OCI-LY7 (cell line): ENCODE measurements at regions not wholly inside any gene's neighbourhood (a gene's known extent, or its start where the extent isn't known, plus 50 kb on each side); places are given as distances from the start of the nearest gene placed in this dataset.

Experiments used
- BruUV-seq: library from RNA; stranded (reverse); fragments of 400-500 nt; replicated peaks from 2 replicates; lab custom pipeline; 2021; lab: Mats Ljungman, UMichigan
- CTCF ChIA-PET: fragments of 300-600 bp; sonication (Branson Sonifier 250); formaldehyde crosslinking; loops from one replicate; lab custom pipeline; 2022; ENCODE audit warnings: antibody characterized with exemption; ENCODE audit not compliant: unreplicated experiment; lab: Charles Lee
- POLR2A ChIA-PET: fragments of 300-600 bp; sonication (Branson Sonifier 250); formaldehyde crosslinking; loops from one replicate; lab custom pipeline; 2022; ENCODE audit warnings: antibody characterized with exemption; lab: Charles Lee
- DNase-seq: peaks from one replicate; pipeline ENCODE4 v3.0.0-alpha.2; 2015; ENCODE audit warnings: low spot score
- H2AFZ ChIP-seq: fragments of 200-600 bp; sonication (generic), shearing (Covaris generic); 2 replicates; pipeline ENCODE4 v1.6.1; 2014; ENCODE audit warnings: mild to moderate bottlenecking, antibody characterized with exemption, low read length, moderate library complexity
- H3K27ac ChIP-seq: fragments of 200-600 bp; sonication (generic); 2 replicates; pipeline ENCODE4 v1.5.1; 2014; ENCODE audit warnings: mixed run types, low read depth, mild to moderate bottlenecking, moderate library complexity, low read length, inconsistent platforms; ENCODE audit not compliant: poor library complexity, severe bottlenecking
- H3K36me3 ChIP-seq: fragments of 200-600 bp; sonication (generic); 2 replicates; pipeline ENCODE4 v1.6.1; 2014; ENCODE audit warnings: mild to moderate bottlenecking, antibody characterized with exemption, low read length, moderate library complexity, mixed read lengths; ENCODE audit not compliant: insufficient read depth
- H3K4me1 ChIP-seq: fragments of 200-600 bp; sonication (generic); 2 replicates; pipeline ENCODE4 v1.5.1; 2014; ENCODE audit warnings: mild to moderate bottlenecking, low read length; ENCODE audit not compliant: insufficient read depth, poor library complexity, severe bottlenecking
- H3K4me2 ChIP-seq: fragments of 200-600 bp; sonication (generic); 2 replicates; pipeline ENCODE4 v1.6.1; 2014; ENCODE audit warnings: mild to moderate bottlenecking, low read length
- H3K4me3 ChIP-seq: fragments of 200-600 bp; sonication (generic); 2 replicates; pipeline ENCODE4 v1.5.1; 2014; ENCODE audit warnings: mild to moderate bottlenecking, low read depth, low read length; ENCODE audit not compliant: poor library complexity, severe bottlenecking
- H3K79me2 ChIP-seq: fragments of 200-600 bp; sonication (generic); 2 replicates; pipeline ENCODE4 v1.6.1; 2016; ENCODE audit warnings: low read depth, mild to moderate bottlenecking, low read length, moderate library complexity, mixed read lengths; ENCODE audit not compliant: insufficient read depth
- H3K9me2 ChIP-seq: fragments of 200-600 bp; sonication (generic); 2 replicates; pipeline ENCODE4 v1.6.1; 2016; ENCODE audit warnings: mild to moderate bottlenecking, low read length, mixed read lengths; ENCODE audit not compliant: insufficient read depth
- H3K9me3 ChIP-seq: fragments of 200-600 bp; sonication (generic); 2 replicates; pipeline ENCODE4 v1.6.1; 2014; ENCODE audit warnings: mild to moderate bottlenecking, mixed run types, low read length, mixed read lengths
- H4K20me1 ChIP-seq: fragments of 200-600 bp; sonication (generic); 2 replicates; pipeline ENCODE4 v1.6.1; 2014; ENCODE audit warnings: mild to moderate bottlenecking, antibody characterized with exemption, low read length, moderate library complexity, mixed read lengths; ENCODE audit not compliant: insufficient read depth
- CTCF ChIP-seq: fragments of 200-600 bp; sonication (generic); conservative IDR thresholded peaks from 2 replicates; pipeline ENCODE4 v1.5.1; 2014; ENCODE audit warnings: mild to moderate bottlenecking, antibody characterized with exemption, low read length, moderate library complexity, mixed read lengths
- EZH2phosphoT487 ChIP-seq: fragments of 200-600 bp; sonication (generic); IDR thresholded peaks from 2 replicates; pipeline ENCODE4 v1.6.1; 2018; ENCODE audit warnings: low read depth, borderline replicate concordance, mild to moderate bottlenecking, mixed run types, antibody characterized with exemption, low read length, moderate library complexity, mixed read lengths
- intact Hi-C: fragments of 100-400 bp; cut with micrococcal nuclease; formaldehyde crosslinking; loops from one replicate; pipeline ENCODE4 v1.10.0; 2022; ENCODE audit not compliant: unreplicated experiment

- no peak overlapping the region for H3K4me3 ChIP-seq
- H3K4me2 ChIP-seq, result no peak overlapping the region
- H3K36me3 ChIP-seq, result no peaks in the 10 kb centered on the region
- no peaks in the 10 kb centered on the region for H3K4me1 ChIP-seq
- no peak overlapping the region for H2AFZ ChIP-seq
- no peaks in the 10 kb centered on the region for H3K79me2 ChIP-seq
- no TSS peak for BruUV-seq
- no peaks in the 10 kb centered on the region for H4K20me1 ChIP-seq
- no peak overlapping the region for H3K27ac ChIP-seq
- CTCF ChIA-PET, result no interaction called here
- no peak for DNase-seq
- intact Hi-C loops, result no loop called here
- POLR2A ChIA-PET, result no interaction called here
- TF ChIP-seq CTCF, result no peak
- TF ChIP-seq EZH2phosphoT487, result no peak
- H3K9me3 ChIP-seq, result no peaks in the 10 kb centered on the region
- H3K9me2 ChIP-seq, result no peaks in the 10 kb centered on the region
These were observed 804.1 kb downstream of the TFAP2A start for GRCh38 chr6:9610620-9611415.

GRCh38 chr6:9606435-9607134, 808.3 kb downstream of the TFAP2A start:
- Histone ChIP-seq H3K79me2 (no peaks in the 10 kb centered on the region), H3K9me2 (no peaks in the 10 kb centered on the region), H3K36me3 (no peaks in the 10 kb centered on the region), H3K4me3 (no peak overlapping the region), H3K4me1 (no peaks in the 10 kb centered on the region), H2AFZ (no peak overlapping the region), H4K20me1 (no peaks in the 10 kb centered on the region), H3K4me2 (no peak overlapping the region), H3K9me3 (no peaks in the 10 kb centered on the region), H3K27ac (no peak overlapping the region)
- TF ChIP-seq EZH2phosphoT487 (no peak), CTCF (no peak)
- DNase-seq, result no peak
- no TSS peak for BruUV-seq
- POLR2A ChIA-PET, result interaction anchor here (0.7 kb wide), 1 partner anchor 202 kb away, joined by 4 read pairs; no protein-coding TSS in a partner anchor
- intact Hi-C loops, result no loop called here
- CTCF ChIA-PET, result no interaction called here
